Fibroblast of lung (primary cell): ENCODE measurements at regions not wholly inside any gene's neighbourhood (a gene's known extent, or its start where the extent isn't known, plus 50 kb on each side); places are given as distances from the start of the nearest gene placed in this dataset.

ENCODE experiments used
- CTCF ChIP-seq, 2 donors: IDR thresholded peaks in 1 of 2; conservative IDR thresholded peaks in 1 of 2; 1 replicate in 1 of 2; 2 replicates in 1 of 2; pipeline ENCODE4 v1.5.1; 2011 to 2012; ENCODE audit warnings: low read length in 2 of 2, control low read depth in 1 of 2, inconsistent platforms in 1 of 2, low read depth in 1 of 2, mild to moderate bottlenecking in 1 of 2
- EZH2 ChIP-seq: IDR thresholded peaks from 2 replicates; pipeline ENCODE4 v1.5.1; 2012; ENCODE audit warnings: low read length, control low read depth, mild to moderate bottlenecking; ENCODE audit errors: missing control alignments

GRCh38 chr12:94038605-94039004, 109.8 kb upstream of the PLXNC1 start:
- no peak for TF ChIP-seq CTCF (conservative IDR thresholded peaks at IDR 0.05 in 1 of 2, IDR thresholded peaks at IDR 0.05 in 1 of 2; ENCODE audit: low read depth in 1 of 2, low read length in 2 of 2)
- TF ChIP-seq EZH2, result no peak
